ENCODE measurements at regions not wholly inside any gene's neighbourhood (a gene's known extent, or its start where the extent isn't known, plus 50 kb on each side); places are given as distances from the start of the nearest gene placed in this dataset.

GRCh38 chr16:59887856-59888255 lies 1153.7 kb upstream of the GOT2 start:
- TF ChIP-seq CHD4 (IDR thresholded peaks at IDR 0.05; ENCODE audit: borderline replicate concordance) (no peak), ZFP36 (IDR thresholded peaks at IDR 0.05; ENCODE audit: borderline replicate concordance, partially characterized antibody) (no peak), POLR2AphosphoS2 (conservative IDR thresholded peaks at IDR 0.05; ENCODE audit: low read length) (no peak), SREBF2 (IDR thresholded peaks at IDR 0.05) (no peak), NFE2L2 (conservative IDR thresholded peaks at IDR 0.05; ENCODE audit: low read length) (no peak), RCOR1 (IDR thresholded peaks at IDR 0.05; ENCODE audit: low read depth, low read length) (no peak), MAX (IDR thresholded peaks at IDR 0.05) (no peak), FOSL2 (IDR thresholded peaks at IDR 0.05) (no peak), FOSL2 (CRISPR knock-in tag; IDR thresholded peaks at IDR 0.05) (no peak)
- POLR2A ChIA-PET, result no interaction called here
- Histone ChIP-seq H3K27ac (no peak overlapping the region), H3K4me1 (peaks cover 15% of the 10 kb centered on the region), H3K4me3 (no peak overlapping the region), H3K9me3 (peaks cover 25% of the 10 kb centered on the region), H3K4me2 (no peak overlapping the region)
- ATAC-seq (no peak), DNase-seq (ENCODE audit: low read depth in 1 of 2, low spot score in 1 of 2) (no peak), FAIRE-seq (no peak)
- CTCF ChIA-PET, result no interaction called here
- WGBS (ENCODE audit: missing lambda C conversion rate), result 55% methylated on average over 2 of the region's 2 CpGs

GRCh38 chr16:59886021-59886420 lies 1151.9 kb upstream of the GOT2 start:
- peak in 1 of 2 experiments; percentile 61 for DNase-seq (ENCODE audit: low read depth in 1 of 2, low spot score in 1 of 2)

More at GRCh38 chr16:59886021-59886420, 1151.9 kb upstream of the GOT2 start:
- Histone ChIP-seq H3K4me1 (peaks cover 20% of the 10 kb centered on the region), H3K4me3 (no peak overlapping the region), H3K4me2 (peak overlapping the region; percentile 61), H3K9me3 (peaks cover 19% of the 10 kb centered on the region), H3K27ac (peak overlapping the region; percentile 62 to 77)
- TF ChIP-seq KDM5A (IDR thresholded peaks at IDR 0.05), result no peak
- no peak for TF ChIP-seq HDAC2 (IDR thresholded peaks at IDR 0.05)
- TF ChIP-seq EP300 (IDR thresholded peaks at IDR 0.05), result peak; percentile 33 to 38; a peak in 2 of 5 replicates
- peak; percentile 55; the same call in 1 of the 3 replicates for TF ChIP-seq BCL3 (IDR thresholded peaks at IDR 0.05)
- no peak for TF ChIP-seq RARB (CRISPR knock-in tag; IDR thresholded peaks at IDR 0.05)
- TF ChIP-seq FOSL2 (IDR thresholded peaks at IDR 0.05), result peak; percentile 91
- peak; percentile 80 for TF ChIP-seq FOSL2 (CRISPR knock-in tag; IDR thresholded peaks at IDR 0.05)
- TF ChIP-seq HOXA7 (CRISPR knock-in tag; IDR thresholded peaks at IDR 0.05), result no peak
- TF ChIP-seq SMC3 (IDR thresholded peaks at IDR 0.05), result 0 out of 3 replicates have a peak, but pooled peaks have one; percentile 22
- peak in 1 of 2 experiments; percentile 10; a peak in 2 of 5 replicates for TF ChIP-seq RAD21 (conservative IDR thresholded peaks at IDR 0.05 in 1 of 2, IDR thresholded peaks at IDR 0.05 in 1 of 2)
- TF ChIP-seq CHD2 (IDR thresholded peaks at IDR 0.05; ENCODE audit: low read length, partially characterized antibody), result no peak
- peak; percentile 83 for TF ChIP-seq JUNB (IDR thresholded peaks at IDR 0.05)
- TF ChIP-seq GATA3 (IDR thresholded peaks at IDR 0.05; ENCODE audit: borderline replicate concordance), result peak; percentile 35; the same call in 1 of the 2 replicates
- no peak for TF ChIP-seq HMGXB4 (CRISPR knock-in tag; IDR thresholded peaks at IDR 0.05; ENCODE audit: borderline replicate concordance)
- TF ChIP-seq E2F6 (IDR thresholded peaks at IDR 0.05; ENCODE audit: borderline replicate concordance, low read depth), result no peak
- no peak for TF ChIP-seq EHMT2 (IDR thresholded peaks at IDR 0.05; ENCODE audit: low read depth)
- peak; percentile 28 to 38; a peak in 1 of 5 replicates for TF ChIP-seq JUN (IDR thresholded peaks at IDR 0.05)
- no peak for TF ChIP-seq BHLHE40 (IDR thresholded peaks at IDR 0.05; ENCODE audit: low read depth, low read length)
- peak; percentile 85 to 95 for TF ChIP-seq CEBPB (IDR thresholded peaks at IDR 0.05)
- no peak for TF ChIP-seq HOXB13 (CRISPR knock-in tag; IDR thresholded peaks at IDR 0.05; ENCODE audit: low read depth)
- FAIRE-seq (peak; percentile 51), ATAC-seq (peak; percentile 76)
- CTCF ChIA-PET, result no interaction called here
- POLR2A ChIA-PET, result no interaction called here
- WGBS (ENCODE audit: missing lambda C conversion rate), result 3% methylated on average over 2 of the region's 2 CpGs
